H1 (cell line): ENCODE measurements at regions not wholly inside any gene's neighbourhood (a gene's known extent, or its start where the extent isn't known, plus 50 kb on each side); places are given as distances from the start of the nearest gene placed in this dataset.

Source experiments
- CTBP2 ChIP-seq: IDR thresholded peaks from 2 replicates; pipeline ENCODE4 v1.7.0; 2011; ENCODE audit warnings: borderline replicate concordance, mild to moderate bottlenecking, moderate library complexity, mixed read lengths, low read length; ENCODE audit not compliant: insufficient read depth, insufficient read length
- EGR1 ChIP-seq: IDR thresholded peaks from 2 replicates; pipeline ENCODE4 v1.6.1; 2011; ENCODE audit warnings: low read depth, low read length, borderline replicate concordance
- FOSL1 ChIP-seq: IDR thresholded peaks from 2 replicates; pipeline ENCODE4 v1.6.1; 2011; ENCODE audit warnings: mild to moderate bottlenecking, low read depth, low read length, moderate library complexity; ENCODE audit not compliant: insufficient read depth
- KDM5A ChIP-seq: fragments of 200-600 bp; IDR thresholded peaks from 2 replicates; pipeline ENCODE4 v1.7.1; 2012; ENCODE audit warnings: mild to moderate bottlenecking, low read length, inconsistent platforms, mixed read lengths
- NANOG ChIP-seq: IDR thresholded peaks from 2 replicates; pipeline ENCODE4 v1.6.1; 2011; ENCODE audit warnings: low read length, low read depth, mild to moderate bottlenecking, inconsistent platforms; ENCODE audit not compliant: insufficient read depth, poor library complexity, severe bottlenecking
- ZNF274 ChIP-seq: IDR thresholded peaks from 2 replicates; pipeline ENCODE4 v1.7.0; 2012; ENCODE audit warnings: low read length, borderline replicate concordance; ENCODE audit errors: extremely low read depth
- TF ChIP-seq, protein P1 (sequence below): fragments of 300-600 bp; sonication (generic); IDR thresholded peaks from 2 replicates; pipeline ENCODE4 v1.7.1; 2012; ENCODE audit warnings: low read length, moderate library complexity, mild to moderate bottlenecking, inconsistent platforms; ENCODE audit not compliant: insufficient replicate concordance
- TF ChIP-seq, protein P2 (sequence below): IDR thresholded peaks from 2 replicates; pipeline ENCODE4 v1.6.1; 2011; ENCODE audit warnings: low read length, improper control_type of control experiment

DNA sequence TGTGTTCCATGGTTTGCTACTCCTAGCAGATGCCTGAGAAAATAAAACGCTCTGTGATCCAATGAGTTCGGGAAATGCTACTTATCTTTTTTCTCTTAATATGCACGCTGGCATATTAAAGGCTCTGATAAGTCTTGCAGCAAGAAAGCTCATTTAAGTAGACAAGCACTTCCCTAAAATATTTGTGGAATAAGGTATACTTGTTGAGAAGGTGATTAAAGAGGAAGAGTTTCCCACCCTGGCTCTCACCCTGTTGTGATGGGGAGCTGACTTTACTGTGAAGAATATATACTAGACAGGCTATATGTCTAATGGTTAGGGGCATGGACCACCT lies 279.4 kb downstream of the RPS24 start (continued):
- TF ChIP-seq, protein P1, sequence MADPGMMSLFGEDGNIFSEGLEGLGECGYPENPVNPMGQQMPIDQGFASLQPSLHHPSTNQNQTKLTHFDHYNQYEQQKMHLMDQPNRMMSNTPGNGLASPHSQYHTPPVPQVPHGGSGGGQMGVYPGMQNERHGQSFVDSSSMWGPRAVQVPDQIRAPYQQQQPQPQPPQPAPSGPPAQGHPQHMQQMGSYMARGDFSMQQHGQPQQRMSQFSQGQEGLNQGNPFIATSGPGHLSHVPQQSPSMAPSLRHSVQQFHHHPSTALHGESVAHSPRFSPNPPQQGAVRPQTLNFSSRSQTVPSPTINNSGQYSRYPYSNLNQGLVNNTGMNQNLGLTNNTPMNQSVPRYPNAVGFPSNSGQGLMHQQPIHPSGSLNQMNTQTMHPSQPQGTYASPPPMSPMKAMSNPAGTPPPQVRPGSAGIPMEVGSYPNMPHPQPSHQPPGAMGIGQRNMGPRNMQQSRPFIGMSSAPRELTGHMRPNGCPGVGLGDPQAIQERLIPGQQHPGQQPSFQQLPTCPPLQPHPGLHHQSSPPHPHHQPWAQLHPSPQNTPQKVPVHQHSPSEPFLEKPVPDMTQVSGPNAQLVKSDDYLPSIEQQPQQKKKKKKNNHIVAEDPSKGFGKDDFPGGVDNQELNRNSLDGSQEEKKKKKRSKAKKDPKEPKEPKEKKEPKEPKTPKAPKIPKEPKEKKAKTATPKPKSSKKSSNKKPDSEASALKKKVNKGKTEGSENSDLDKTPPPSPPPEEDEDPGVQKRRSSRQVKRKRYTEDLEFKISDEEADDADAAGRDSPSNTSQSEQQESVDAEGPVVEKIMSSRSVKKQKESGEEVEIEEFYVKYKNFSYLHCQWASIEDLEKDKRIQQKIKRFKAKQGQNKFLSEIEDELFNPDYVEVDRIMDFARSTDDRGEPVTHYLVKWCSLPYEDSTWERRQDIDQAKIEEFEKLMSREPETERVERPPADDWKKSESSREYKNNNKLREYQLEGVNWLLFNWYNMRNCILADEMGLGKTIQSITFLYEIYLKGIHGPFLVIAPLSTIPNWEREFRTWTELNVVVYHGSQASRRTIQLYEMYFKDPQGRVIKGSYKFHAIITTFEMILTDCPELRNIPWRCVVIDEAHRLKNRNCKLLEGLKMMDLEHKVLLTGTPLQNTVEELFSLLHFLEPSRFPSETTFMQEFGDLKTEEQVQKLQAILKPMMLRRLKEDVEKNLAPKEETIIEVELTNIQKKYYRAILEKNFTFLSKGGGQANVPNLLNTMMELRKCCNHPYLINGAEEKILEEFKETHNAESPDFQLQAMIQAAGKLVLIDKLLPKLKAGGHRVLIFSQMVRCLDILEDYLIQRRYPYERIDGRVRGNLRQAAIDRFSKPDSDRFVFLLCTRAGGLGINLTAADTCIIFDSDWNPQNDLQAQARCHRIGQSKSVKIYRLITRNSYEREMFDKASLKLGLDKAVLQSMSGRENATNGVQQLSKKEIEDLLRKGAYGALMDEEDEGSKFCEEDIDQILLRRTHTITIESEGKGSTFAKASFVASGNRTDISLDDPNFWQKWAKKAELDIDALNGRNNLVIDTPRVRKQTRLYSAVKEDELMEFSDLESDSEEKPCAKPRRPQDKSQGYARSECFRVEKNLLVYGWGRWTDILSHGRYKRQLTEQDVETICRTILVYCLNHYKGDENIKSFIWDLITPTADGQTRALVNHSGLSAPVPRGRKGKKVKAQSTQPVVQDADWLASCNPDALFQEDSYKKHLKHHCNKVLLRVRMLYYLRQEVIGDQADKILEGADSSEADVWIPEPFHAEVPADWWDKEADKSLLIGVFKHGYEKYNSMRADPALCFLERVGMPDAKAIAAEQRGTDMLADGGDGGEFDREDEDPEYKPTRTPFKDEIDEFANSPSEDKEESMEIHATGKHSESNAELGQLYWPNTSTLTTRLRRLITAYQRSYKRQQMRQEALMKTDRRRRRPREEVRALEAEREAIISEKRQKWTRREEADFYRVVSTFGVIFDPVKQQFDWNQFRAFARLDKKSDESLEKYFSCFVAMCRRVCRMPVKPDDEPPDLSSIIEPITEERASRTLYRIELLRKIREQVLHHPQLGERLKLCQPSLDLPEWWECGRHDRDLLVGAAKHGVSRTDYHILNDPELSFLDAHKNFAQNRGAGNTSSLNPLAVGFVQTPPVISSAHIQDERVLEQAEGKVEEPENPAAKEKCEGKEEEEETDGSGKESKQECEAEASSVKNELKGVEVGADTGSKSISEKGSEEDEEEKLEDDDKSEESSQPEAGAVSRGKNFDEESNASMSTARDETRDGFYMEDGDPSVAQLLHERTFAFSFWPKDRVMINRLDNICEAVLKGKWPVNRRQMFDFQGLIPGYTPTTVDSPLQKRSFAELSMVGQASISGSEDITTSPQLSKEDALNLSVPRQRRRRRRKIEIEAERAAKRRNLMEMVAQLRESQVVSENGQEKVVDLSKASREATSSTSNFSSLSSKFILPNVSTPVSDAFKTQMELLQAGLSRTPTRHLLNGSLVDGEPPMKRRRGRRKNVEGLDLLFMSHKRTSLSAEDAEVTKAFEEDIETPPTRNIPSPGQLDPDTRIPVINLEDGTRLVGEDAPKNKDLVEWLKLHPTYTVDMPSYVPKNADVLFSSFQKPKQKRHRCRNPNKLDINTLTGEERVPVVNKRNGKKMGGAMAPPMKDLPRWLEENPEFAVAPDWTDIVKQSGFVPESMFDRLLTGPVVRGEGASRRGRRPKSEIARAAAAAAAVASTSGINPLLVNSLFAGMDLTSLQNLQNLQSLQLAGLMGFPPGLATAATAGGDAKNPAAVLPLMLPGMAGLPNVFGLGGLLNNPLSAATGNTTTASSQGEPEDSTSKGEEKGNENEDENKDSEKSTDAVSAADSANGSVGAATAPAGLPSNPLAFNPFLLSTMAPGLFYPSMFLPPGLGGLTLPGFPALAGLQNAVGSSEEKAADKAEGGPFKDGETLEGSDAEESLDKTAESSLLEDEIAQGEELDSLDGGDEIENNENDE: no peak
- TF ChIP-seq, protein P2, sequence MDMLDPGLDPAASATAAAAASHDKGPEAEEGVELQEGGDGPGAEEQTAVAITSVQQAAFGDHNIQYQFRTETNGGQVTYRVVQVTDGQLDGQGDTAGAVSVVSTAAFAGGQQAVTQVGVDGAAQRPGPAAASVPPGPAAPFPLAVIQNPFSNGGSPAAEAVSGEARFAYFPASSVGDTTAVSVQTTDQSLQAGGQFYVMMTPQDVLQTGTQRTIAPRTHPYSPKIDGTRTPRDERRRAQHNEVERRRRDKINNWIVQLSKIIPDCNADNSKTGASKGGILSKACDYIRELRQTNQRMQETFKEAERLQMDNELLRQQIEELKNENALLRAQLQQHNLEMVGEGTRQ: no peak
- no peak for TF ChIP-seq ZNF274
- no peak for TF ChIP-seq NANOG
- TF ChIP-seq FOSL1: no peak
- no peak for TF ChIP-seq CTBP2
- TF ChIP-seq EGR1: no peak
- no peak for TF ChIP-seq KDM5A
